Body of pancreas (tissue), 4 donors: ENCODE measurements at regions not wholly inside any gene's neighbourhood (a gene's known extent, or its start where the extent isn't known, plus 50 kb on each side); places are given as distances from the start of the nearest gene placed in this dataset.

ENCODE experiments used
- ATAC-seq: fragments of 150-250 bp; one replicate; pipeline ENCODE4 v1.9.1; 2016
- DNase-seq, 4 donors: peaks; one replicate each; pipeline ENCODE4 v3.0.0-alpha.2; 2019
- H3K27ac ChIP-seq, 4 donors: fragments of 200-600 bp; sonication (generic); 1 replicate in 3 of 4; 2 replicates in 1 of 4; pipeline versions ENCODE4 v1.5.1 to v1.6.1; 2016 to 2019; ENCODE audit warnings: mild to moderate bottlenecking in 1 of 4, mixed read lengths in 1 of 4, moderate library complexity in 1 of 4
- H3K27me3 ChIP-seq, 2 donors: fragments of 200-600 bp; sonication (generic); one replicate each; pipeline ENCODE4 v1.6.0; 2016; ENCODE audit warnings: mild to moderate bottlenecking in 1 of 2
- H3K36me3 ChIP-seq, 2 donors: fragments of 200-600 bp; sonication (generic); replicated peaks in 1 of 2; 2 replicates each; pipeline ENCODE4 v1.5.1; 2016; ENCODE audit warnings: low read depth in 2 of 2; ENCODE audit not compliant: insufficient read depth in 1 of 2
- H3K4me1 ChIP-seq: fragments of 200-600 bp; sonication (generic); one replicate; pipeline ENCODE4 v1.6.0; 2016
- H3K4me3 ChIP-seq, 2 donors: fragments of 200-600 bp; sonication (generic); 1 replicate in 1 of 2; 2 replicates in 1 of 2; pipeline ENCODE4 v1.5.1; 2016 to 2019
- H3K9me3 ChIP-seq, 3 donors: fragments of 200-600 bp; sonication (generic); 1 replicate in 2 of 3; 2 replicates in 1 of 3; pipeline ENCODE4 v1.5.1; 2016
- CTCF ChIP-seq, 7 experiments: fragments of 450-650 bp in 4 of 7; fragments of 200-600 bp in 3 of 7; sonication (generic) in 3 of 7; IDR thresholded peaks; one replicate each; pipeline ENCODE4 v1.5.1; 2016 to 2019; ENCODE audit warnings: antibody characterized with exemption in 7 of 7
- POLR2A ChIP-seq, 3 donors: fragments of 450-650 bp; IDR thresholded peaks; one replicate each; pipeline ENCODE4 v1.6.1; 2016; ENCODE audit warnings: antibody characterized with exemption in 3 of 3, mild to moderate bottlenecking in 2 of 3
- WGBS, 2 donors: methylation state at CpG; one replicate each; pipeline ENCODE4 v1.1.5; 2017; 5-methylcytosine and 5-hydroxymethylcytosine counted together
- intact Hi-C: fragments of 100-400 bp; cut with DNase I; formaldehyde crosslinking; loops from one replicate; pipeline ENCODE4 v1.15.1; 2023

- H3K27me3 ChIP-seq: no peaks in the 10 kb centered on the region
- intact Hi-C loops: no loop called here
- ATAC-seq: no peak
- no peaks in the 10 kb centered on the region for H3K4me1 ChIP-seq
- no peaks in the 10 kb centered on the region for H3K36me3 ChIP-seq
- no peak overlapping the region for H3K27ac ChIP-seq
- WGBS, 2 donors: 84 to 89% methylated on average over 9 to 10 of the region's 10 CpGs
- no peaks in the 10 kb centered on the region for H3K9me3 ChIP-seq
- no peak for TF ChIP-seq CTCF (IDR thresholded peaks at IDR 0.05)
- no peak for TF ChIP-seq POLR2A (IDR thresholded peaks at IDR 0.05)
- no peak for DNase-seq
- no peak overlapping the region for H3K4me3 ChIP-seq
Measured at GRCh38 chr1:235045034-235045690, 83.5 kb downstream of the TOMM20 start.

GRCh38 chr1:235043234-235043633, 85.4 kb downstream of the TOMM20 start:
- H3K27ac ChIP-seq: no peak overlapping the region
- H3K27me3 ChIP-seq: no peaks in the 10 kb centered on the region
- no peaks in the 10 kb centered on the region for H3K4me1 ChIP-seq
- intact Hi-C loops: no loop called here
- no peak overlapping the region for H3K4me3 ChIP-seq
- no peak for TF ChIP-seq POLR2A (IDR thresholded peaks at IDR 0.05)
- no peaks in the 10 kb centered on the region for H3K36me3 ChIP-seq
- H3K9me3 ChIP-seq: no peaks in the 10 kb centered on the region
- 69 to 81% methylated on average over 3 of the region's 3 CpGs for WGBS, 2 donors
- ATAC-seq (no peak), DNase-seq (no peak)

GRCh38 chr1:235038701-235039100, 89.9 kb downstream of the TOMM20 start:
- H3K4me1 ChIP-seq: no peaks in the 10 kb centered on the region
- ATAC-seq: no peak
- WGBS, 2 donors: 83 to 93% methylated on average over 2 of the region's 2 CpGs

GRCh38 chr1:235035928-235036327, 92.7 kb downstream of the TOMM20 start:
- H3K9me3 ChIP-seq: no peaks in the 10 kb centered on the region
- no peak for TF ChIP-seq CTCF (IDR thresholded peaks at IDR 0.05)
- no peak for TF ChIP-seq POLR2A (IDR thresholded peaks at IDR 0.05)
- H3K27me3 ChIP-seq: no peaks in the 10 kb centered on the region
- no peaks in the 10 kb centered on the region for H3K36me3 ChIP-seq
- ATAC-seq: no peak
- H3K4me1 ChIP-seq: no peaks in the 10 kb centered on the region
- H3K27ac ChIP-seq: no peak overlapping the region
- WGBS, 2 donors: 85 to 93% methylated on average over 2 of the region's 2 CpGs
- intact Hi-C loops: no loop called here
- DNase-seq: no peak
- H3K4me3 ChIP-seq: no peak overlapping the region

More at GRCh38 chr1:235038701-235039100, 89.9 kb downstream of the TOMM20 start:
- TF ChIP-seq POLR2A (IDR thresholded peaks at IDR 0.05) (no peak), CTCF (IDR thresholded peaks at IDR 0.05) (no peak)
- no peak for DNase-seq
- H3K27ac ChIP-seq: no peak overlapping the region
- no peaks in the 10 kb centered on the region for H3K9me3 ChIP-seq
- H3K4me3 ChIP-seq: no peak overlapping the region
- intact Hi-C loops: no loop called here
- H3K36me3 ChIP-seq: no peaks in the 10 kb centered on the region
- H3K27me3 ChIP-seq: no peaks in the 10 kb centered on the region

- no peaks in the 10 kb centered on the region for H3K4me1 ChIP-seq
- no peak overlapping the region for H3K4me3 ChIP-seq
- ATAC-seq: no peak
- WGBS, 2 donors: 79 to 89% methylated on average over 7 of the region's 7 CpGs
- intact Hi-C loops: no loop called here
- TF ChIP-seq POLR2A (IDR thresholded peaks at IDR 0.05): no peak
- no peaks in the 10 kb centered on the region for H3K27me3 ChIP-seq
- no peak overlapping the region for H3K27ac ChIP-seq
- H3K36me3 ChIP-seq: no peaks in the 10 kb centered on the region
- H3K9me3 ChIP-seq: no peaks in the 10 kb centered on the region
- DNase-seq: no peak
Measured at GRCh38 chr1:235030919-235031596, 97.6 kb downstream of the TOMM20 start.
